ENCODE measurements at regions not wholly inside any gene's neighbourhood (a gene's known extent, or its start where the extent isn't known, plus 50 kb on each side); places are given as distances from the start of the nearest gene placed in this dataset.
"Not testable (repeated sequence)": the region's sequence is repeated elsewhere in the genome, so short reads cannot be mapped to it uniquely, and the experiment has no call there.

DNA sequence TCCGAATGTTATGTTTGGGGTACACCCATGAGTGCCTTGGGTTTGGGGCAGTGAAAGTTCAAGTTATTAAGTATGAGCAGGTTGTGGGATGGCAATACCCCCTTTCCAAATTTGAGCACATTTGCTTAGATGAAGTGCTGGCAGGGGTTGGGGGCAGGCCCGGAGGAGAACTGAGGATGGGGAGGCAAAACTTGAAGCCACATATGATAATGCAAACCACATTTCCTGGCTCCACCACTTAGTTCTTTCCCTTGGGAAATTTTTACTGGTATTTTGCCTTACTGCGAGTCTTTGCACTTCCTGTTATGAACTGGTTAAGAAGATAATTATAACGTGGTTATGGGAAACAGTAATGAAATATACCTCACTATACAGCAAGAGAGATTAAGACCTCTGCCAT, 336.0 kb upstream of the ONECUT1 start:
- Mint-ChIP-seq H3K27me3 (ENCODE audit: insufficient read depth) (no peaks in the 10 kb centered on the region), H3K36me3 (ENCODE audit: low read depth) (no peaks in the 10 kb centered on the region; the same call in 1 of the 2 replicates), H3K9me3 (peaks cover 37% of the 10 kb centered on the region), H3K4me3 (no peak overlapping the region), H3K27ac (no peak overlapping the region), H3K4me1 (ENCODE audit: low read depth) (no peaks in the 10 kb centered on the region)
- no peak for DNase-seq
- TF ChIP-seq, protein P1, sequence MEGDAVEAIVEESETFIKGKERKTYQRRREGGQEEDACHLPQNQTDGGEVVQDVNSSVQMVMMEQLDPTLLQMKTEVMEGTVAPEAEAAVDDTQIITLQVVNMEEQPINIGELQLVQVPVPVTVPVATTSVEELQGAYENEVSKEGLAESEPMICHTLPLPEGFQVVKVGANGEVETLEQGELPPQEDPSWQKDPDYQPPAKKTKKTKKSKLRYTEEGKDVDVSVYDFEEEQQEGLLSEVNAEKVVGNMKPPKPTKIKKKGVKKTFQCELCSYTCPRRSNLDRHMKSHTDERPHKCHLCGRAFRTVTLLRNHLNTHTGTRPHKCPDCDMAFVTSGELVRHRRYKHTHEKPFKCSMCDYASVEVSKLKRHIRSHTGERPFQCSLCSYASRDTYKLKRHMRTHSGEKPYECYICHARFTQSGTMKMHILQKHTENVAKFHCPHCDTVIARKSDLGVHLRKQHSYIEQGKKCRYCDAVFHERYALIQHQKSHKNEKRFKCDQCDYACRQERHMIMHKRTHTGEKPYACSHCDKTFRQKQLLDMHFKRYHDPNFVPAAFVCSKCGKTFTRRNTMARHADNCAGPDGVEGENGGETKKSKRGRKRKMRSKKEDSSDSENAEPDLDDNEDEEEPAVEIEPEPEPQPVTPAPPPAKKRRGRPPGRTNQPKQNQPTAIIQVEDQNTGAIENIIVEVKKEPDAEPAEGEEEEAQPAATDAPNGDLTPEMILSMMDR (IDR thresholded peaks at IDR 0.05): no peak

DNA sequence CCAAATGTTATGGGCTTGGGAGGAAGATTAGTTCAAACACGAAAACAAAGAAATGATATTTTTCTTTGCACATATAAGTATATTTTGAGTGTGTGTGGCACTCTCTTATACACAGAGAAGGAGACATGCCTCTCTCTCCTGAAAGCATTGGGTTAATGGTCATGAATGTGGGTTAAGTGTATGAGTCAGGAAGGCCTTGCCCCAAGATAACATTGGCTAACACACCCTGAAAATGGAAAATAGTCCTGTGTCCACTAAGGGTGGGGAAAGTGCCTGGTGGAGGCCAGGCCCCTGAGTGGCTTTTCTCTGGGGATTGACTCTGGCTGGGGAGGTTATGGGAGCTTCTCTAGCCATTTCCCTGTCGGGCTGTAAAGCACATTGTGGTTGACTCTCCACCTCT, 332.7 kb upstream of the ONECUT1 start:
- no peak for DNase-seq
- no peaks in the 10 kb centered on the region for H3K36me3 Mint-ChIP-seq (ENCODE audit: low read depth)
- H3K27me3 Mint-ChIP-seq (ENCODE audit: insufficient read depth): no peaks in the 10 kb centered on the region
- no peak overlapping the region for H3K4me3 Mint-ChIP-seq
- TF ChIP-seq, protein P1 (IDR thresholded peaks at IDR 0.05): no peak
- H3K27ac Mint-ChIP-seq: no peak overlapping the region
- H3K9me3 Mint-ChIP-seq: peaks cover 26% of the 10 kb centered on the region
- H3K4me1 Mint-ChIP-seq (ENCODE audit: low read depth): no peaks in the 10 kb centered on the region

DNA sequence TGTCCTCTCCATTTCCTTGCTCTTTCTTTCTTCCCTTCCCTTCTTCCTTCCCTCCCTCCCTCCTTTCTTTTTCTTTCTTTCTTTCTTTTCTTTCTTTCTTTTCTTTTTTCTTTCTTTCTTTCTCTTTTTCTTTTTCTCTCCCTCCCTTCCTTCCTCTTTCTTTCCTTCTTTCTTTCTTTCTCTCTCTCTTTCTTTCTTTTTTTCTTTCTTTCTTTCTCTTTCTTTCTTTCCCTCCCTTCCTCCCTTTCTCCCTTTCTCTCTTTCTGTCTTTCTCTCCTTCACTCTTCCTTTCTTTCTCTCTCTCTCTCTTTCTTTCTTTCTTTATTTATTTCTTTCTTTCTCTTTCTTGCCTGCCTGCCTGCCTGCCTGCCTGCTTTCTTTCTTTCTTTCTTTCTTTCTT, 326.8 kb upstream of the ONECUT1 start:
- not testable (repeated sequence) for DNase-seq; H3K4me1 Mint-ChIP-seq (ENCODE audit: low read depth); H3K36me3 Mint-ChIP-seq (ENCODE audit: low read depth); H3K4me3 Mint-ChIP-seq; H3K27me3 Mint-ChIP-seq (ENCODE audit: insufficient read depth); H3K27ac Mint-ChIP-seq
- H3K9me3 Mint-ChIP-seq: peaks cover 27% of the 10 kb centered on the region

DNA sequence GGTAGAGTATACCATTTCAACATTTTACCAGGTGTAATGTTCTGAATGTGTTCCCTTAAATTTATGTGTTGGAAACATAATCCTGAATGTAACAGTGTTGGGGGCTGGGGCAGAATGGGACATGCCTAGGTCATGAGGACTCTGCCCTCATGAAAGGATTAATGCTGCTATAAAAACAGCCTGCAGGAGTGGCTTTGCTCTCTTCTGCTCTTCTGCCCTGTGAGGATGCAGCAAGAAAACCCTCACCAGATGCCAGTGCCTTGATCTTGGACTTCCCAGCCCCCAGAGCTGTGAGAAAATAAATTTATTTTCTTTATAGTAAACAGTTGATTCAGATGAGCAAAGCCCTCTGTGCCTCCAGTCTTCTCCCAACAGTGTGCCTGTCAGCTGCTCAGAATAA, 326.0 kb upstream of the ONECUT1 start:
- Mint-ChIP-seq H3K27ac (no peak overlapping the region), H3K4me1 (ENCODE audit: low read depth) (no peaks in the 10 kb centered on the region), H3K27me3 (ENCODE audit: insufficient read depth) (no peaks in the 10 kb centered on the region), H3K36me3 (ENCODE audit: low read depth) (no peaks in the 10 kb centered on the region), H3K4me3 (no peak overlapping the region), H3K9me3 (peaks cover 32% of the 10 kb centered on the region)
- TF ChIP-seq, protein P1 (IDR thresholded peaks at IDR 0.05): no peak
- no peak for DNase-seq

DNA sequence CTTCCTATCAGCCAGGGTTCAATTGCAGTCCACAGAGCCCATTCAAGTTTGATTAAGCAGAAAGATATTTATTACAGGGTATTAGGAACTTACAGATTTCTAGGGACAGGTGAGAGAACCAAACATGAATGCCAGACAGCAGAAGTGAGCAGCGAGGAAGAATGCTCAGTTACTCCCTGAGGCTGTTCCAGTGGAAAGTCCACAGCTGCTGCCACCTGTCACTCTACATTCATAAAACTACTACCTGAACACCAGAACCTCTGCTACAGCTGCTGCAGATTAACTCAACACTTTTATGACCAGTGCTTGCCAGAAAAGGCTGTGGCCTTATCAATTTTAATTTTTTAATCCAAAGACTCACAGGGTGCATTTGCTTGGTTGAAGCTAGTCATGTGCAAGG, 325.4 kb upstream of the ONECUT1 start:
- TF ChIP-seq, protein P1 (IDR thresholded peaks at IDR 0.05): no peak
- Mint-ChIP-seq H3K27ac (no peak overlapping the region), H3K27me3 (ENCODE audit: insufficient read depth) (no peaks in the 10 kb centered on the region), H3K4me1 (ENCODE audit: low read depth) (no peaks in the 10 kb centered on the region), H3K9me3 (peaks cover 38% of the 10 kb centered on the region), H3K4me3 (no peak overlapping the region), H3K36me3 (ENCODE audit: low read depth) (no peaks in the 10 kb centered on the region)
- DNase-seq: no peak

DNA sequence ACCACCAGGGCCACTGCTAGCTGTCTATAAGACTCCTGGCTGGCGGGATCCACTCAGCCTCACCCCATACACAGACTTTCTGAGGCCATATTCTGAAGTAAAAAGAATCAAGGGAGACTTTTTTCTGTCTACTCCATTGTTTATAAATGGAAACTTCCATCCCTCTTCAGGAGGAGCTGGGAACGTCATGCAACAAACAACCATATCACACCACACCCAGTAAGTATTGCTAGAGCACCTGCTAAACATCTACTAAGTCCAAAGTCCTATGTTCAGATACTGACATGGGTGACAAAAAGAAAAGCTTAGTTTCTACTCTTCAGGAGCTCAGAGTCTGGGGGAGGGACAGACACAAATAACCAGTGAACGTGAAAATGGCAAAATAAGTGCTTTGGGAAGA, 324.8 kb upstream of the ONECUT1 start:
- TF ChIP-seq, protein P1 (IDR thresholded peaks at IDR 0.05): no peak
- Mint-ChIP-seq H3K27ac (no peak overlapping the region), H3K4me1 (ENCODE audit: low read depth) (no peaks in the 10 kb centered on the region), H3K4me3 (no peak overlapping the region), H3K9me3 (peaks cover 41% of the 10 kb centered on the region), H3K27me3 (ENCODE audit: insufficient read depth) (no peaks in the 10 kb centered on the region), H3K36me3 (ENCODE audit: low read depth) (no peaks in the 10 kb centered on the region)
- no peak for DNase-seq
